RWPE1 (cell line): ENCODE measurements at regions not wholly inside any gene's neighbourhood (a gene's known extent, or its start where the extent isn't known, plus 50 kb on each side); places are given as distances from the start of the nearest gene placed in this dataset.

ENCODE experiments used
- CTCF ChIA-PET: fragments of 350-600 bp; sonication (Branson Sonifier 250); formaldehyde crosslinking; extraction: SDS; loops from one replicate; lab custom pipeline; 2021; lab: Yijun Ruan, JAX
- POLR2A ChIA-PET: fragments of 400-600 bp; formaldehyde crosslinking; extraction: SDS; loops from one replicate; lab custom pipeline; 2020; ENCODE audit warnings: antibody characterized with exemption; ENCODE audit not compliant: low non-redundant PET; lab: Yijun Ruan, JAX
- DNase-seq: peaks from one replicate; pipeline ENCODE4 v3.0.0; 2012; ENCODE audit warnings: low spot score
- H3K27ac ChIP-seq: fragments of 450-650 bp; 2 replicates; pipeline ENCODE4 v1.5.1; 2017
- TF ChIP-seq, protein P1 (sequence below): fragments of 450-650 bp; conservative IDR thresholded peaks from 2 replicates; pipeline ENCODE4 v1.5.1; 2017; ENCODE audit warnings: low read depth, mild to moderate bottlenecking

GRCh38 chr6:159464816-159465215 is 228.2 kb downstream of the SOD2 start:
- ChIA-PET POLR2A (no interaction called here), CTCF (no interaction called here)
- H3K27ac ChIP-seq = no peak overlapping the region
- no peak for DNase-seq
- TF ChIP-seq, protein P1, sequence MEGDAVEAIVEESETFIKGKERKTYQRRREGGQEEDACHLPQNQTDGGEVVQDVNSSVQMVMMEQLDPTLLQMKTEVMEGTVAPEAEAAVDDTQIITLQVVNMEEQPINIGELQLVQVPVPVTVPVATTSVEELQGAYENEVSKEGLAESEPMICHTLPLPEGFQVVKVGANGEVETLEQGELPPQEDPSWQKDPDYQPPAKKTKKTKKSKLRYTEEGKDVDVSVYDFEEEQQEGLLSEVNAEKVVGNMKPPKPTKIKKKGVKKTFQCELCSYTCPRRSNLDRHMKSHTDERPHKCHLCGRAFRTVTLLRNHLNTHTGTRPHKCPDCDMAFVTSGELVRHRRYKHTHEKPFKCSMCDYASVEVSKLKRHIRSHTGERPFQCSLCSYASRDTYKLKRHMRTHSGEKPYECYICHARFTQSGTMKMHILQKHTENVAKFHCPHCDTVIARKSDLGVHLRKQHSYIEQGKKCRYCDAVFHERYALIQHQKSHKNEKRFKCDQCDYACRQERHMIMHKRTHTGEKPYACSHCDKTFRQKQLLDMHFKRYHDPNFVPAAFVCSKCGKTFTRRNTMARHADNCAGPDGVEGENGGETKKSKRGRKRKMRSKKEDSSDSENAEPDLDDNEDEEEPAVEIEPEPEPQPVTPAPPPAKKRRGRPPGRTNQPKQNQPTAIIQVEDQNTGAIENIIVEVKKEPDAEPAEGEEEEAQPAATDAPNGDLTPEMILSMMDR = no peak

DNA sequence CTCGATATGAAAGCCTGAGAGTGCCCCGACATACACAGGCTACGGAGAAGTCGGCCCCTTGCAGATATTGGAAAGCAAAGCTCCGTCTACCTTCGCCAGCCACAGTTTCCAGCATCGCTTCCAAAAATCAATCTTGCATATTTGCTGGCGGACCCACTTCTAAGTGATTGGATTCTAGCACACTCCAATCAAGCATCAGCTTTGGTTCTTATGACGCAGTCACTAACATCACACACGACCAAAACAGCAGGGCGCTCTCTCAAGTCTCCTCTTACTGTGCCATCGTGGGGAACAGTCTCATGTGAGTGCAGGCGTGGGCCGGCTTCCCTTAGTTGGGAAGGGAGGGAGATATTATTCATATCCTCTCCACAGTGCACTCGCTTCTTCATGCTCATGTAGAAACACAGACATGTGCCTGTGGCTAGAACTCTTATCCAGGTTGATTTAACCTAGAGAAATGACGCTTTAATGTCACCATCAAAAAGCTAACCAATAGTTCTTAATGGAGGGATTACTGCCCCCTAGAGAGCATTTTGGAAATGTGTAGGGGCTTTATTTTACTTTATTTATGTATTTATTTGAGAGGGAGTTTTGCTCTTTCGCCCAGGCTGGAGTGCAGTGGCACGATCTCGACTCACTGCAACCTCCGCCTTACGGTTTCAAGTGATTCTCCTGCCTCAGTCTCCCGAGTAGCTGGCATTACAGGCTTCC is 229.8 kb downstream of the SOD2 start:
- ChIA-PET CTCF (interaction anchor here (0.7 kb wide), 1 partner anchor 72 kb away, joined by 3 read pairs; no protein-coding TSS in a partner anchor), POLR2A (no interaction called here)
- H3K27ac ChIP-seq = no peak overlapping the region
- TF ChIP-seq, protein P1 = no peak
- DNase-seq = no peak

GRCh38 chr6:159462431-159462830 is 230.6 kb downstream of the SOD2 start:
- no peak for DNase-seq
- H3K27ac ChIP-seq = no peak overlapping the region
- ChIA-PET CTCF (interaction anchor here (0.7 kb wide), 1 partner anchor 192 kb away, joined by 3 read pairs; no protein-coding TSS in a partner anchor), POLR2A (no interaction called here)
- TF ChIP-seq, protein P1 = no peak

- ChIA-PET CTCF (interaction anchor here (0.7 kb wide), 2 partner anchors 193 to 266 kb away, joined by 3 read pairs; no protein-coding TSS in a partner anchor), POLR2A (no interaction called here)
- TF ChIP-seq, protein P1 = no peak
- no peak overlapping the region for H3K27ac ChIP-seq
- DNase-seq = no peak
Measured at GRCh38 chr6:159461998-159462397, 231.0 kb downstream of the SOD2 start.

DNA sequence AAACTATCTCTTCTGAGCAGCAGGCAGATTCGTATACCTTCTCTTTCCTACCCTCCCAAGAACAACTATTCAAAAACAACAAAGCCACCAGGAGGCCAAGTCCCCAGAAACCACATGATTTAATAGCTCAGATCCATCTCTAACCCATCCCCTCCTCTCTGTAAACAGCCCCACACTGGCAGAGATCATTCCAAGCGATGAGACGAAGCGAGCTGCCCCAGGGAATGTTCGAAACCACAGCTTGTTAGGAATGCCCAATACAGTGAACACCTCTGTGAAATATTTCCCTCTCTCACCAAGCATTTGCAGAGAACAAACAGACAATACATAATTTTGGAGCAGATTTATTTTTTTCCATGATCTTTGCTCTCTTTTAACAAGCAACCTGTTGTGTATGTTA is 231.8 kb downstream of the SOD2 start:
- CTCF ChIA-PET = interaction anchor here (0.5 to 0.9 kb wide), 3 partner anchors 266 to 288 kb away, joined by 3 to 4 read pairs (median 3); no protein-coding TSS in a partner anchor
- no peak overlapping the region for H3K27ac ChIP-seq
- POLR2A ChIA-PET = no interaction called here
- DNase-seq = no peak
- TF ChIP-seq, protein P1 = no peak

GRCh38 chr6:159460476-159460875 is 232.6 kb downstream of the SOD2 start:
- no peak overlapping the region for H3K27ac ChIP-seq
- TF ChIP-seq, protein P1 = no peak
- ChIA-PET CTCF (interaction anchor here (0.6 kb wide), 1 partner anchor 213 kb away, joined by 5 read pairs; no protein-coding TSS in a partner anchor), POLR2A (no interaction called here)
- DNase-seq = no peak
